Activated CD4-positive, CD25-positive, alpha-beta regulatory T cell treated with anti-CD3 and anti-CD28 coated beads, Interleukin-2, amount 50 U/mL, for 72 hours (primary cell): ENCODE measurements at regions not wholly inside any gene's neighbourhood (a gene's known extent, or its start where the extent isn't known, plus 50 kb on each side); places are given as distances from the start of the nearest gene placed in this dataset.

Source experiments
- DNase-seq: peaks from one replicate; pipeline ENCODE4 v3.0.0; 2021

DNA sequence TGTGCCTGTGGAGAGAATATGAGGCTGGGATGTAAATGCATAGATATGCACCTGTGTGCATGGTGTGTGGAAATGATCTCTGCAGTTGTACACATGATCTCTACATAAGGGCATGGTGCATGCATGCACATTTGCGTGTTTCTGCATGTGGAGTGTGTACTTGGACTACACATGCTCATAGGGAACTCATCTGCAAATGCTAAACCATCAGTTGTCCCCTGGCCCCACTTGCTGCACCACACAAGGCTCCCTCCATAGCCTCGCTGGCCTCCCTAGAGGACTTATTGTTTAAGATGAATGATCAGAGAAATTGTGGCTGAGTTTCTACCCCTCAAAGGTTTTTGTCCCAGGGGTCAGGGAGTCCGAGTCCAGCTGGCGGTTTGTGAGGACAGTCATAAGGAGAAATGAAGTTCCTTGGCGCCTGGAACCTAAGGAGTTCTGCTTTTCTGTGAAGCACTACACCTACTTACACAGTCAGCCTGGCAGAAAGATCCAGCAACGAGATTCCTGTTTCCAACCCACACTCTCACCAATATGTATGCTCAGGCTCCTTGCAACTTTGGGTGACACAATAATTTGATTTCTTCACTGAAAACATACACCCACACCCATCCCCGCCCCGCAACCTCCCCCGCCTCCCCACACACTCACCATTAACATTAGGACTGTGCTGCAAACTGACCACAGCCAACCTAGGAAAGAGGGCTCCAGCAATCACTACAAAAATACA, 79.9 kb upstream of the CPEB4 start:
- DNase-seq: no peak

GRCh38 chr5:173809014-173809413, 79.1 kb upstream of the CPEB4 start:
- DNase-seq: no peak

- no peak for DNase-seq
These were observed 75.2 kb upstream of the CPEB4 start for GRCh38 chr5:173812811-173813550.

GRCh38 chr5:173814053-173814452, 74.1 kb upstream of the CPEB4 start:
- DNase-seq: no peak

DNA sequence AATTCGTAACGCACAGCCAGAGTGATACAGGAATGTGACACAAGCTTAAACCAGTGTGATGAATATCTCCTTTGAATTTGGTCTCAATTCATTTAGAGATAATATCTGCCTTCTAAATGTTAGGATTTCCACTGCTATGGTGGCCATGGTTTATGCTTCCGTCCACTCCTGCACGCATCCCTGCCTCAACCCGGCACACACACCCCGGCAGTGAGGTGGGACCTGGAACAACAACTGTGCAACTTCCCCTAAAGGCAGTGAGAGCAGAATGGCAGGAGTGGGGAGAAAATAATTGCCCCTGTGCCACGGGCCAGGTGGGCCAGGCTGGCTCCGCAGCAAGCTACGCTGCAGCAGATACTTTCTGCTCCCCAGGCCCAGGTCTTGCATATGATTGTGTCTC, 72.6 kb upstream of the CPEB4 start:
- DNase-seq: no peak

GRCh38 chr5:173816728-173817127, 71.4 kb upstream of the CPEB4 start:
- no peak for DNase-seq

DNA sequence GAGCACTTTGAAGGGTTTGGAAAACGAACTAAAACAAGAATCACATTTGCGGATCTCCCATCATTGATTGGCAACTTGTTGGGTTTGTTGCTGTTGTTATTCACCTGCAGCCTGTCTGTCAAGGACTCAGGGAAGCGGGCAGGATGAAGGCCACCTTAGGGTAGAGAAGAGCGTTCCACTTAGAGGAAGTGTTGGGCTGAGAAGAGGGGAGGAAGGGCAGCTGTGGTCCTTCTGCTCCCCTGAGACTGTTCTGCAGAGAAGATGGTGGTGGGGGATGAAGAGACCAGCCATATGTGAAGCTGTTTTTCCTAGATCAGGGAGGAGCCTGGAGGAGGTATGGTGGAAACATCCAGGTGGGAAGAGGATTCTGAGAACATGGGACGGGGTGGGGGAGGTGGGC, 70.6 kb upstream of the CPEB4 start:
- DNase-seq: no peak

GRCh38 chr5:173819521-173819920, 68.6 kb upstream of the CPEB4 start:
- DNase-seq: no peak

DNA sequence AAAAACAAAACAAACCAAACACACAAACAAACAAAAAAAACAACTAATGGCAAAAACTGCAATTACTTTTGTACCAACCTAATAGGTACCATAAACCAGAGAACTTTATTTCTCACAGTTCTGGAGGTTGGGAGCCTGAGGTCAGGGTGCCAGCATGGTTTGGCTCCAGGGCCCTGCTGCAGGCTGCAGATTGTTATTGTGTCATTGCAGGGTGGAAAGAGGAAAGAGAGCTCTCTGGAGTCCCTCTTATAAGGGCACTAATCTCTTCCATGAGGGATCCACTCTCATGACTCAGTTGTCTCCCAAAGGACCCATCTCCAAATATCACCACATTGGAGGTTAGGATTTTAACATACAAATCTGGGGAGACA, 64.9 kb upstream of the CPEB4 start:
- DNase-seq: no peak

DNA sequence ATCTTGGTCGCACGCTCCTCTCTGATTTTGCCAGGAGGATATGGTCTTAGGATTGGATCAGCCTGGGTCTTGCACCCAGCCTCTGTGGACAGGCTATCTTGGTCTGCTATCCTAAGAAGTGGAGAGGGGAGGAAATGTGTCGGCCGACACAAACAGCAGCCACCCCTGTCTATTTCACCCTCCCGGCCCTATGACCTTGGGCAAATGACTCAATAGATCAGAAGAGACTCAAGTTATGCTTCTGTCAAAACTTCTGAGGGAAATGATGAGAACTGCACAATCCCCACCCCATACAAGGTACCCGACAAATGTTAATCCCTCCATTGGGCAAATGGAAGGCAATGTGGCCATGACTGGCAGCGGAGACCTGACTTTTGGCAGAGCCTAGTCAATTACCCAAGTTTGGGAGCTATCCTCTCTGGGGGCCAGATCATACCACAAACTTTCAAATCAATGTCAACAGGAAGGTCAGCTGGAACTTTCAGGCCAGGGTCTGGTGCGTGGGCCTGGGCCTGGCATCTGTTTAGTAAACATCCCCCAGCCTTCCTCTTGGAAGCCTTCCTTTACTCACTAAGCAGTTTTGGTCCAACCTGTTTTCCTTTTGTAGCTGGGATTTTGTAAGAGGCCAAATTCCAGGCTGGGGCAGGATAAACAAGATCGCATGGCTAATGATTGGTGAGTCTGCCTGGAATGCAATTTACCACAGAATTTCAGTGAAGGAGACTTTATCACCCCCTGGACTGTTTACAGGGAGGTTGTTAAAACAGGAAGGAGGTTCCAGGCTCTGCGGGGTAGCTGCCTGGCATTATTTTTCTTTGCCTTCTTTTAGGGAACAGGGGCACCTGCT, 64.2 kb upstream of the CPEB4 start:
- DNase-seq: no peak

GRCh38 chr5:173825215-173825865, 62.8 kb upstream of the CPEB4 start:
- DNase-seq: no peak

GRCh38 chr5:173826086-173826427, 62.1 kb upstream of the CPEB4 start:
- DNase-seq: no peak

- DNase-seq: no peak
These were observed 61.5 kb upstream of the CPEB4 start for GRCh38 chr5:173826428-173827350.

- DNase-seq: no peak
These were observed 59.2 kb upstream of the CPEB4 start for GRCh38 chr5:173828952-173829351.

DNA sequence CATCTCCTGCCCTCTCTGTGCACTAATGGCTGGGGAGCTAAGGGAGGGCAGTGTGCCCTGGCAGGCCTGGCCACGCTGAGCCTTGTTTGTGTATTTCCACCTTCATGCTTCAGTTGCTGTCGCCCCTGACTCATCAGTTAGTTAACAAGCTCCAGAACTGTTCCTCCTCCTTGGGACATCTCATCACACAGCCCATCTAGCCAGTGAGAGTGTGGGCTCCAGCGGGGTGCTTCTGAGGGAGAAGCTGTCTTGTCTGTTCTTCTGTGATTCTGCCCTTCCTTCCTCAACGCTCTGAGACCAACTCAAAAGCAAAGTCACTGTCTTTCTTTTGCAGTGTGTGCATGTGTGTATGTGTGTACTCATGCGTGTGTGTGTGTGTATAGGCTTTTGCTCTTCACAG, 58.3 kb upstream of the CPEB4 start:
- no peak for DNase-seq

DNA sequence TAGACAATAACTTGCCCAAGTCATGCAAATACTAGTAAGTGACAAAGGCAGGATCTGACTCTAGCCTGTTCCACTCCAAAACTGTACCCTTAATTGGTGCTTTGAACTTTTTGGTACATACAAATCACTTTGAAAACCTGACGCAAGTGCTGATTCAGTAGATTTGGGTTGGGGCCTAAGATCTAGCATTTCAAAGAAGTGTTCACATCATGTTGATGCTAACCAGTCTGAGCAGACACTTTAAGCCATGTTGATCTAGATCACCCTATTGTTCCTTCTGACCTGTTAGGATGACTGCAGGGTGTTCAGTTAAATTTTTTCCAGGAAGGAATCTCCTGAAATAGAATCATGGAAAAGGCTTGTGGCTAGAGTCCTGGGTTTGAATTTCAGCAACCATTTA, 57.7 kb upstream of the CPEB4 start:
- no peak for DNase-seq

- no peak for DNase-seq
These were observed 56.8 kb upstream of the CPEB4 start for GRCh38 chr5:173831196-173831914.

GRCh38 chr5:173832386-173832785, 55.8 kb upstream of the CPEB4 start:
- no peak for DNase-seq

DNA sequence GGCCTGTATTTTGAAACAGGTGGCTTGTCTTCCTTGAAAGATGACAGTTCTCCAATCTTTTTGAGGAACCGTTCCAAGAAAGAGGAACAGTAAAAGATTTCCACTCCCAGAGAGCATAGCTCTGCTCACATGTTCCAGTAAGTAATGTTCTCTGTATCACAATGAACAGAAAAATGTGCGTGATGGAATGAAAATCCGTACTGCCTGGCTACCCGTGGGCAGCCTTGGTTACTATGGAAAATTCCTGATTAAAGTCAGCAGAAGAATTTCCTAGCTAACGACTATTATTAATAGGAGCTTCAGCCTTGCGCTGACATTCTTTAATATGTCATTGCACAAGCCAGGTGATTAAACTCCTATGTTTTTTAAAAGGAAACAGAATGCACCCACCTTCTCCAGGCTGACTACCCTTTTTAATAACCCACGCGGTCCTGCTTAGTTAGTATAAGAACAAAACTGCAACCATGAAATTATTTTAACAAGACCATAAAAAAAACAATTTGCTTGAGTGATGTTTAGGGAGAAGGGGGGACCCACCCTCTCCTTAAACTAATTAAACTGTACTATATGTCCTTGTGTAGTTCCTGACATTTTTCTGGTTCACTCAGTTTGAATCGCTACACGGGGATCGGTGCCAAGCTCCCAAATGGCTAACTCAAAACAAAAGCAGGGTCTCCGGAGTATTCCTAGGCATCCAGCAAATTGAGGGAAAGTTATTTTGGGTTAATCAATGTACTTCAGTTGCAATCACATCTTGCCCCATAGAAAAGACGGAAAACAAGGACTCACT, 54.8 kb upstream of the CPEB4 start:
- no peak for DNase-seq

- no peak for DNase-seq
These were observed 53.9 kb upstream of the CPEB4 start for GRCh38 chr5:173834071-173834771.
